Activated CD4-positive, alpha-beta T cell treated with anti-CD3 and anti-CD28 coated beads, Interleukin-2, amount 50 U/mL, for 24 hours (primary cell): ENCODE measurements at regions not wholly inside any gene's neighbourhood (a gene's known extent, or its start where the extent isn't known, plus 50 kb on each side); places are given as distances from the start of the nearest gene placed in this dataset.
"Not testable (repeated sequence)": the region's sequence is repeated elsewhere in the genome, so short reads cannot be mapped to it uniquely, and the experiment has no call there.

Experiments
- DNase-seq, 2 donors: peaks; one replicate each; pipeline ENCODE4 v3.0.0-alpha.2; 2020; ENCODE audit warnings: low read depth in 1 of 2, low spot score in 1 of 2

DNA sequence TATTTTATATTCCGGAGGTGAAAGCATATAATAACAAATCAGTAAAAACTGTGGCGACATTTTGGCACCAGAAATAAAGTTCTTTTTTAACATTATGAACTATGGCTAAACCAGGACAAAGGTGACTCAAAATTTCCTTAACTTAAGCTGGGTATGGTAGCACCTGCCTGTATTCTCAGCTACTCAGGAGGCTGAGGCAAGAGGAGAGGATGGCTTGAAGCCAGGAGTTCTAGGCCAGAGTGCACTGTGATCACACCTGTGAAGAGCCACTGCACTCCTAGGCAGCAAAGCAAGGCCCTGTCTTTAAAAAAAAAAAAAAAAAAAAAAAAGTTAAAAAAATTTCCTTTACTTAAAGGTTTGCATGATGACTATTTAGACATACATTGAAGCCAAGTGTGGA is 63.0 kb upstream of the KIF2A start:
- not testable (repeated sequence) for DNase-seq

DNA sequence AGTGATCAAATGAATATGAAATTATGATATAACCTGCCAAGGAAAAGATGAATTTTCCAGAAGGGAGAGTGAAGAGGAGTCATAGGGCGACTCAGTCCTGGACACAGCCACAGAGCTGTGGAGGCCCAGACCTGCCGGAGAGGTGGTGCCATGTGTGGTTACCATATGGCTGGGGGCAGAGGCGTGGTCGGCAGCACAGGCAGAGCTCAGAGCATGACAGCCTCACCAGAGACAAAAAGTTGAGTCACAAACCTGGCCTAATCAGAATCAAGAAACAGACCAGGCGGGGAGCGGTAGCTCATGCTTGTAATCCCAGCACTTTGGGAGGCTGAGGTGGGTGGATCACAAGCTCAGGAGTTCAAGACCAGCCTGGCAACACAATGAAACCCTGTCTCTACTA is 57.8 kb upstream of the KIF2A start:
- not testable (repeated sequence) for DNase-seq

DNA sequence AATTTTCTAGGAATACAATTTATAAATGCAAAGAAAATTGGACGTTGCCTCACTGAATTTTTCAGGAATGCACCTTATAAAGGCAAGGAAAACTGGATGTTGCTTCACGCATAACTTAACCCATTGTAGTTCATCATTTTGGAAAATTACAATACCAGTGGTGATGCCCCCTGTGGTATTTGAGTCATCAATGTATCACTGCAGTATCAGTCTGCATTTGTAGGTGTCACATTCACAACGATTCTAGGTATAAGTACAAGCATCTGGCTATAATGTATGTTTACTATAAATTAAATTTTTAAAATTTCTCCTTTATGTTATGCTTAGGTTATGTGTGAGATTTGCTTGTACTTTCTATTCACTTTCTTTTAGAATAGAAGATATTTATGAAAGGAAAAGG is 55.9 kb upstream of the KIF2A start:
- DNase-seq = not testable (repeated sequence)

DNA sequence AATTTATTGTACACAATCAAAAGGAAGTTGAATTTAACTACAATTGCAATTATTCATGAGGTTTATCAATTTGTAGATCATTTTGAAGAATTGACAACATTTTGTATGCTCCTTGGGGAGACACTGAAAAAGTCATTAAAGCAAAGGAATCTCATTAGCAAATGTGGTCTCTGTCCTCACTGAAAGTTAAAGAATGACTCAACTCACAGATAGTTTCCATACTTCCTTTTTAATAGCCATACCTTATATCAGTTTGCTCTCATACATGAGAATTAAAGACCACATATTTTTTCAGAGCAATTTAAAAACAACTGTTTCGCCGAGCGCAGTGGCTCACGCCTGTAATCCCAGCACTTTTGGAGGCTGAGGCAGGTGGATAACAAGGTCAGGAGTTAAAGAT is 55.1 kb upstream of the KIF2A start:
- not testable (repeated sequence) for DNase-seq

DNA sequence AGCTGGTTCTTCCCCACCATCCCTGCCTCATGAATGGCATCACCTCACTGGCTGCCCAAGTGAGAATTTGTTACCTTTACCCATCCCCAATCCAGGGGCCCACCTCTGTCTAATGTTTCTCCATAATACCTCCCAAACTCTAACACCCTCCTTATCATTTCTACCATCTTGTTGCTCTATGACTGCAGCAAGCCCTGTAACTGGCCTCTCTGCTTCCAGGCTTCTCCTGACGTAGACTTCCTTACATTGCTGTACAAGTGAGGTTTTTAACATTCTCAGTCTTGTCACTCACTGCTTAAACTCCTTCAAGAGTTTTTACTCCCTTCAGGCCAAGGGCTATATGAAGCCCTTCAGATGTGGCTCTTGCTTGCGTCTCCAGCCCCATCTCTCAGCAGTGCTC is 53.5 kb upstream of the KIF2A start:
- not testable (repeated sequence) for DNase-seq

DNA sequence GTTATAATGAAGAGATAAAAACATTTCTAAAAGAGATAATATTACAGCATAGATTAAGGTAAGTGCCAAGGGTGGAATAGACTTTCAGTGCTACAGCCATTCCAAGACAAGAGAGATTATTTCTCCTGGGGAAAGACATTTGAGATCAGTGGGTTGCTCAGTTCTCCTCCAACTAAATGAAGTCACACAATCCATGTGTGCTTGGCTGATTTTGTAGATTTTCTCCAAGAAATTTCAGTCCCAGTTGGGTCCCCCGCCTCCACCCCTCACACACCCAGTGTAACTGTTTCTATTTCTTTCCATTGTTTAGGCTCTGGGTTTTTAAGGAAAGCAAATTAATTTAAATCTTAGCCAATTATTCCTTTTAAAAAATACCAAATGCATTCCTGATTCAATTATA is 50.5 kb upstream of the KIF2A start:
- DNase-seq = not testable (repeated sequence)

DNA sequence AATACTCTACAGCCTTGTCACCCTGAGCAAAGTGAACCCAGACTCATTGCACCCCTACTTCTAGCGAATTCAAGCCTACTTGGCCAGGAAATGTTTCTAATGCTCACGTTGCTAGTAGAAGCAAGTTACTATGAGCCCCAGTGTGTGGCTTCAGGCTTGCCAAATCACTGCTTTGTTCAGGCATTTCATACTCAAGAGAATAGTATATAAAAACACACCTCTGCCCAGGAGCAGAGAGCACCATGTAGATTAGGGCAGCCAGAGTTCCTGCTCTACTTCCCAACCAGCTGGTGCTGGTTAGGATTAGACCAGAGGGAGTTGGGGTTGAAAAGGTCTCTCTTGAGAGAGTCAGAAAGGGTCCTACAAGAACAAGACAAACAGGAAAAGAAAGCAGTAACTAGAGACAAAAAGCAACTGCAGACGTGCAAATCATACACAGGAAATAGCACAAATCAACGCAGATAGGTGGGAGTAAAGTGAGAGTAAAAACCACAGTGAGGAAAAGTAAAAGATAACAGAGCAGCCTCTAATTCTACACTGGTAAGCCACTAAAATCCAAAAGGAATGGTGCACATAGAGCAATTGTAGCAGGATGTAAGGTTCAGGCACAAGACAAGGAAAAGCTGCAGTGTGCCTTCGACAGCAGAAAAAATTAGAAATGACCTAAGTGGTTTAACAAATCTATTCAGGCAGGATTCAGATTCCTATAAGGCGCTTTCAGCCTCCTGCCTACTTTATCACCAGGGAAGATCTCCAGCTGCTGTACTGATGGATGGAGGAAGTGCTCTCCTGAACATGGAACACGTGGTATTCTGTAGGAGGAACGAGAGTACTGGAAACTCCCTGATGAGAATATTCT is 49.6 kb upstream of the KIF2A start:
- DNase-seq = peak in 1 of 2 donors; percentile 9
